ENCODE measurements at regions not wholly inside any gene's neighbourhood (a gene's known extent, or its start where the extent isn't known, plus 50 kb on each side); places are given as distances from the start of the nearest gene placed in this dataset.

DNA sequence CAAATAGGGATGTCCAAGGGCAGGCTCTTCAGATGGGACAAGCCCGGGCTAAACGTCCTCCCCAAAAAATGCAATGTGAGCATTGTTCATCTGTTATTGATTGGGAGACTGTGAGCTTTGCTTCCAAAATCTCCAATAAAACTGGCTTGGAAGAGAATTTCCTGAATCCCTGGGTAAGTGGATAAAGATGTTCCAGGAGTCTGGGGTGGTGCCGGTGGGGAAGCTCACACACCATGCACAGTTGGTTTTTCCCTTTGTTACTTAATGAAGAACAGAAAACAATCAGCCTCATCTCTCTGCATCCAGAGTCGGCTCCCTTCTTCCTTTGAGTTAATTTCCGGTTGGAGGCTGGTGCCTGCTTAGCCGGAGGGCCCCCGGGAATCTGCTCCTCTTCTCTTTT lies 72.1 kb upstream of the ZBTB40 start:
- POLR2A ChIA-PET: no interaction called here
- no peak for DNase-seq (ENCODE audit: extremely low spot score)
- CTCF ChIA-PET: no interaction called here
- TF ChIP-seq CTBP1 (IDR thresholded peaks at IDR 0.05; ENCODE audit: borderline replicate concordance) (no peak), BHLHE40 (IDR thresholded peaks at IDR 0.05; ENCODE audit: borderline replicate concordance) (no peak), FOXA1 (IDR thresholded peaks at IDR 0.05) (no peak), NFRKB (IDR thresholded peaks at IDR 0.05) (no peak), HDGF (IDR thresholded peaks at IDR 0.05; ENCODE audit: borderline replicate concordance) (no peak), SP1 (IDR thresholded peaks at IDR 0.05) (no peak), L3MBTL2 (conservative IDR thresholded peaks at IDR 0.05) (no peak), ARNT (IDR thresholded peaks at IDR 0.05) (no peak), ZNF384 (IDR thresholded peaks at IDR 0.05) (no peak), LEF1 (IDR thresholded peaks at IDR 0.05; ENCODE audit: borderline replicate concordance) (no peak), FOXK2 (IDR thresholded peaks at IDR 0.05) (no peak), FOXM1 (IDR thresholded peaks at IDR 0.05; ENCODE audit: borderline replicate concordance) (no peak), SUZ12 (IDR thresholded peaks at IDR 0.05) (no peak), TARDBP (IDR thresholded peaks at IDR 0.05) (no peak), ELF4 (IDR thresholded peaks at IDR 0.05) (no peak)
- TF ChIP-seq, protein P1, sequence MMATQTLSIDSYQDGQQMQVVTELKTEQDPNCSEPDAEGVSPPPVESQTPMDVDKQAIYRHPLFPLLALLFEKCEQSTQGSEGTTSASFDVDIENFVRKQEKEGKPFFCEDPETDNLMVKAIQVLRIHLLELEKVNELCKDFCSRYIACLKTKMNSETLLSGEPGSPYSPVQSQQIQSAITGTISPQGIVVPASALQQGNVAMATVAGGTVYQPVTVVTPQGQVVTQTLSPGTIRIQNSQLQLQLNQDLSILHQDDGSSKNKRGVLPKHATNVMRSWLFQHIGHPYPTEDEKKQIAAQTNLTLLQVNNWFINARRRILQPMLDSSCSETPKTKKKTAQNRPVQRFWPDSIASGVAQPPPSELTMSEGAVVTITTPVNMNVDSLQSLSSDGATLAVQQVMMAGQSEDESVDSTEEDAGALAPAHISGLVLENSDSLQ (IDR thresholded peaks at IDR 0.05): no peak

DNA sequence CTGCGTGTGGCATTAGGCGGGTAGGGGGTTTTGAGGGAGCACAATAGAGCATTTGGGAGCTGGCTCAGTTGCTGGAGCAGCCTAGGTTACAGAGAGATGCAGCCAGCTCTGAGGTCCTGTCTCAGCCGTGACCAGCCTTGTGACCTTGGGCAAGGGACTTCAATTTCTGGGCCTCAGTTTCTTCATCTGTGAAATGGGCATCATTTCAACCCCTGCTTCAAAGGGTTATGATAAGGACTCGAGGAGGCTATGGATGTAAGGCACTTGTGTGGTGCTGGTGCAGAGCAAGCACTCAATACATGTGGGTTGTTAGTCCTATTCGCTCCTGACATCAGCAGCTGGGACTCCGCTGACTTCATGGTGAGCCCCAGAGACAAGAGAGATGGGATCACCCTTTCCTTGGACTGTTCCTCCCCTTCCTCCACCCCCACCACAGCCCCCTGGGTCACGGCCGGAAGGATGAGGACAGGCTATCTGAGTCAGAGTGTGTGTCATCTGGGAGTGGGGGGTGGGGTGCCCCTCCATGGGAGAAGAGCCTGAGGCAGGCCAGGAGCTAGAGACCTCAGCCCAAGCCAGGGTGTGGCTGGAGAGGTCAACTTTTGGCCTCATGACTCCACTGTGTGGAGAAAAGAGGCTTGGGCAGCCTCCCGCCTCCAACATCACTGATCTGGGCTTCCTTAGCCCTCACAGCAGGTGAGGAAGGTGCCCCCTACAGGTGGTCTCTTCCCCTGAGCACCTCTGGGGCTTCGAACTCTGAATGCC lies 71.4 kb upstream of the ZBTB40 start:
- ChIA-PET CTCF (no interaction called here), POLR2A (interaction anchor here (1.1 kb wide), 1 partner anchor 10 kb away, joined by 3 read pairs; no protein-coding TSS in a partner anchor)
- DNase-seq (ENCODE audit: extremely low spot score): no peak

DNA sequence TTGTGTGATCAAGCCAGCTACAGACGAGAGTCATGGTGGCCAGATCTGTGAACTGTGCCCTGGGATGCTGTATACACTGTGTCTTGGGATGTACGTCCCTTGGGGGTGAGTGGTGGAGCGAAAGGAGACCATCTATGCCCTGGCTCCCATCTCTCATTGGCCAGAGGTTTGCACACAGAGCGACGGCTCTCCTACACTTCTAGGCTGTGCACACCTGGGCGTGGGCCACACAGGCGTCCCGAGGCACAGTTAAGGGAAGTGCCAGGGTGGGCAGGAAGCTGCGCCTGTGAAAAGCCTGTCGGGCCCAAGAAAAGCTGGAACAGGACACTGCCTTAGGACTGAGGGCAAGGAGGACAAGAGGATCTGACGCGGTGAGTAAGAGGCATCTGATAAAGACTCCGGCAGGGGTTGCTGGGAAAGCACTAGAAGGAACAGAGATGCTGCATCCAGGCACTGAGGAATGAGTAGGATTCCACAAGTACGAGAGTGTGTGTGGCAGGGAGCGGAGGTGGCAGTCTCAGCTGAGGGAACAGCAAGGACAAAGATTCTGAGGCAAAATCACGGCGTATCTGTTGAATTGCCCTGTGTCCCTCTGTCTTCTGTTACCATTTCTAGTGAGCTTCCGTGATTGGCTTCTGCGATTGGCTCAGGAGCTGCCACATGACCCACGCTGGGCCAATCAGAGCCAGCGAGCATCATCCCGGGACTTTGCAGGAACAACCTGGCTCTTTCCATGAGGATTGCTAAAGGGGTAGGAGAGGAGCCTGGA lies 67.9 kb upstream of the ZBTB40 start:
- POLR2A ChIA-PET: no interaction called here

More for the DNA sequence above, 71.4 kb upstream of the ZBTB40 start:
- TF ChIP-seq FOXA1 (IDR thresholded peaks at IDR 0.05): no peak
- TF ChIP-seq, protein P1 (IDR thresholded peaks at IDR 0.05): no peak
- TF ChIP-seq CTBP1 (IDR thresholded peaks at IDR 0.05; ENCODE audit: borderline replicate concordance): no peak
- no peak for TF ChIP-seq ELF4 (IDR thresholded peaks at IDR 0.05)
- TF ChIP-seq FOXK2 (IDR thresholded peaks at IDR 0.05): no peak
- no peak for TF ChIP-seq ZNF384 (IDR thresholded peaks at IDR 0.05)
- TF ChIP-seq BHLHE40 (IDR thresholded peaks at IDR 0.05; ENCODE audit: borderline replicate concordance): no peak
- no peak for TF ChIP-seq FOXM1 (IDR thresholded peaks at IDR 0.05; ENCODE audit: borderline replicate concordance)
- no peak for TF ChIP-seq NFRKB (IDR thresholded peaks at IDR 0.05)
- TF ChIP-seq HDGF (IDR thresholded peaks at IDR 0.05; ENCODE audit: borderline replicate concordance): no peak
- no peak for TF ChIP-seq ARNT (IDR thresholded peaks at IDR 0.05)
- TF ChIP-seq L3MBTL2 (conservative IDR thresholded peaks at IDR 0.05): no peak
- no peak for TF ChIP-seq TARDBP (IDR thresholded peaks at IDR 0.05)
- TF ChIP-seq SUZ12 (IDR thresholded peaks at IDR 0.05): no peak
- no peak for TF ChIP-seq LEF1 (IDR thresholded peaks at IDR 0.05; ENCODE audit: borderline replicate concordance)

DNA sequence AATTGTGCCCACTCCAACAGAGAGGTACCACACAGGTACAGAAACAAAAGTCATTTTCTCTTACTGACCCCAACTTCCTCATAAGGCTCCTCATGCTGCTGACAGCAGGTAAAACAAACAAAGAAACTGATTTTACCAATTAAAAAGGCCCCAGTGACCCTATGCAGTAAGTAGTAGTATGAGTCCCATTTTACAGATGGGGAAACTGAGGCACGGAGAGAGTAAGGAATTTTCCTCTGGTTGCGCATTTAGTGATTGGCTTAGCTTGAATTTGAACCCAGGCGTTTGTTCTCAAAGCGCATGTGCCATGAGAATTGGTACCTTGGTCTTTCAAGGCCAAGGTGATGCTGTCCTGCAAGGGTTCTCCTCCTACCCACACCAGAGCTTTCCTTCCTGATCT lies 66.1 kb upstream of the ZBTB40 start:
- ChIA-PET CTCF (no interaction called here), POLR2A (no interaction called here)
- TF ChIP-seq SUZ12 (IDR thresholded peaks at IDR 0.05) (no peak), FOXA1 (IDR thresholded peaks at IDR 0.05) (no peak), SP1 (IDR thresholded peaks at IDR 0.05) (no peak), CTBP1 (IDR thresholded peaks at IDR 0.05; ENCODE audit: borderline replicate concordance) (no peak), BHLHE40 (IDR thresholded peaks at IDR 0.05; ENCODE audit: borderline replicate concordance) (no peak), FOXK2 (IDR thresholded peaks at IDR 0.05) (no peak)
- DNase-seq (ENCODE audit: extremely low spot score): no peak

More for the DNA sequence above, 67.9 kb upstream of the ZBTB40 start:
- CTCF ChIA-PET: interaction anchor here (0.6 kb wide), 1 partner anchor 1687 kb away, joined by 3 read pairs; no protein-coding TSS in a partner anchor
- peak; percentile 33 for DNase-seq (ENCODE audit: extremely low spot score)
- no peak for TF ChIP-seq BHLHE40 (IDR thresholded peaks at IDR 0.05; ENCODE audit: borderline replicate concordance)
- no peak for TF ChIP-seq CTBP1 (IDR thresholded peaks at IDR 0.05; ENCODE audit: borderline replicate concordance)
- no peak for TF ChIP-seq SP1 (IDR thresholded peaks at IDR 0.05)

DNA sequence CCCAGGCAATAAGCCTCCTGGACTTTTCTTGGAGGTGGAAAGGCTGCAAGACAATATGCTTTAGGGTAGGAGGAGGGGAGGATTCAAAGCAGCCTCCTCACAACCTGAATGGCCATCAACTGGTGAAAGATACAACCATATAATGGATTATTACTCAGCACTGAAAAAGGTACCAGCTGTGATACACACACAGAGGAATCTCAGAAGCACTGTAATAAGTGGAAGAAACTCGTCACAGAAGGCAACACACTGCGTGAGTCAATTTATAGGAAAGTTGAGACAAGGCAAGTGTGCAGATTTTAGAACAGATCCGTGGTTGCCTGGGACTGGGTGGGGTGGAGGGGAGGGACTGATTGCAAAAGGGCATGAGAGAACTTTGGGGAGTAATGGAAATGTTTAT lies 64.9 kb upstream of the ZBTB40 start:
- TF ChIP-seq BHLHE40 (IDR thresholded peaks at IDR 0.05; ENCODE audit: borderline replicate concordance) (no peak), SUZ12 (IDR thresholded peaks at IDR 0.05) (no peak), L3MBTL2 (conservative IDR thresholded peaks at IDR 0.05) (no peak), FOXK2 (IDR thresholded peaks at IDR 0.05) (no peak), FOXA1 (IDR thresholded peaks at IDR 0.05) (no peak), HDGF (IDR thresholded peaks at IDR 0.05; ENCODE audit: borderline replicate concordance) (no peak), LEF1 (IDR thresholded peaks at IDR 0.05; ENCODE audit: borderline replicate concordance) (no peak)
- POLR2A ChIA-PET: no interaction called here
- CTCF ChIA-PET: no interaction called here
- DNase-seq (ENCODE audit: extremely low spot score): no peak

DNA sequence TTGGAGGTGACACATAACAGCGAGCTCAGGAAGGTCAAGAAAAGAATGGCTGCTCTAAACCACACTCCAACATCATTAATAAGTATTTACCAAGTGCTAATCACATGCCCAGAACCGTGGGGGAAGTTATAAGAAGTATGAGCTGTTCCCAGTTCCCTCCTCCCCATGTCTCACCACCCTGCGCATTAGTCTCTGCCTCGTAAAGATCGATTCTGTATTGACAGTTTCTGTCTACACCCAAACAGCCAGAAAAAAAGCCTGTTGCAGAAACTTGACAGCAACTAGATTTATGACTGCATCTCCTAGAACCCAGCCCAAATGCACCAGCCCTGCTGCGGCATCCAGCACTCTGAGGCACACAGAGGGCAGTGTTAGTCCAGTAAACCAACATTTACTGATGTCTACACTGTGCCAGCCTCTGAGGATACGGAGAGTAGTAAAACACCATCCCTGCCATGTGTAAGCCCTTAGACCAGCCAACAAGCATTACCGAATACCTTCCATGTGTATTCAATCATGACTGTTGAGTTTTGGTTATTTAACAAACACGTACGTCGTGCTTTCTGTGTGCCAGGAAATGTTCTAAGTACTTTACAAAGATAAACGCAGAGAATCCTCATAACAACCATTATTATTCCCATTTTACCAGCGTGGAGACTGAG lies 63.6 kb upstream of the ZBTB40 start:
- DNase-seq (ENCODE audit: extremely low spot score): no peak
- ChIA-PET POLR2A (no interaction called here), CTCF (no interaction called here)
- no peak for TF ChIP-seq NFRKB (IDR thresholded peaks at IDR 0.05)
- TF ChIP-seq, protein P1 (IDR thresholded peaks at IDR 0.05): peak; percentile 14; the same call in 1 of the 2 replicates
